ENCODE measurements at regions not wholly inside any gene's neighbourhood (a gene's known extent, or its start where the extent isn't known, plus 50 kb on each side); places are given as distances from the start of the nearest gene placed in this dataset.

DNA sequence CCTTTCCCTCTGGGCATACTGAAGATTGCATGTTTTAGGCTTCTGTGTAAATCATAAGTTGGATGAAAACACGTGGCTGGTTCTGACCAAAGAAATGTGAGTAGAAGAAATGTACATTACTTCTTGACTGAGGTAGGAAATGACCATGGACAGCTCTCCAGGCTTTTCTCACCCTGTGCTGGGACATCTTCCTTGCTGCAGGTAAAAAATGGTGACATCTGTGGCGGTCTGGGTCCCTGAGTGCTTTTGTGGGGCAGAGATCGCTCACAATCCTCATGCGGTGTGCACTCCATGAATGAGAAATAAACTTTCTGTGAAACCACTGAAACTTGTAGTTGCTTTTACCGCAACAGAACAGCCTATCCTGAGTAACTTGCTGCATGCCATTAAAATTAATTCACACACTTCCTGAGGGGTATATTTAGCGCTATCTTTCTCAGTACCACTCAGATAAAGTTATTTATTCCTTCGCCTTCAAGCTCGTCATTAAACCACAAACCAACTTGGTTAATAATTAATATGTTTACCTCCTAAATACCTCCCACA, 730.4 kb downstream of the EFNA5 start:
- 89 to 92% methylated on average over 8 of the region's 8 CpGs for WGBS, 2 donors
- Histone ChIP-seq H3K4me1 (no peaks in the 10 kb centered on the region), H3K27ac (no peak overlapping the region), H3K4me3 (no peak overlapping the region), H3K36me3 (no peaks in the 10 kb centered on the region), H3K27me3 (no peaks in the 10 kb centered on the region), H3K9me3 (no peaks in the 10 kb centered on the region)
- no peak for DNase-seq
- intact Hi-C loops (cut with DNase I): no loop called here
- no peak for TF ChIP-seq EP300 (IDR thresholded peaks at IDR 0.05)
- TF ChIP-seq, protein P1, sequence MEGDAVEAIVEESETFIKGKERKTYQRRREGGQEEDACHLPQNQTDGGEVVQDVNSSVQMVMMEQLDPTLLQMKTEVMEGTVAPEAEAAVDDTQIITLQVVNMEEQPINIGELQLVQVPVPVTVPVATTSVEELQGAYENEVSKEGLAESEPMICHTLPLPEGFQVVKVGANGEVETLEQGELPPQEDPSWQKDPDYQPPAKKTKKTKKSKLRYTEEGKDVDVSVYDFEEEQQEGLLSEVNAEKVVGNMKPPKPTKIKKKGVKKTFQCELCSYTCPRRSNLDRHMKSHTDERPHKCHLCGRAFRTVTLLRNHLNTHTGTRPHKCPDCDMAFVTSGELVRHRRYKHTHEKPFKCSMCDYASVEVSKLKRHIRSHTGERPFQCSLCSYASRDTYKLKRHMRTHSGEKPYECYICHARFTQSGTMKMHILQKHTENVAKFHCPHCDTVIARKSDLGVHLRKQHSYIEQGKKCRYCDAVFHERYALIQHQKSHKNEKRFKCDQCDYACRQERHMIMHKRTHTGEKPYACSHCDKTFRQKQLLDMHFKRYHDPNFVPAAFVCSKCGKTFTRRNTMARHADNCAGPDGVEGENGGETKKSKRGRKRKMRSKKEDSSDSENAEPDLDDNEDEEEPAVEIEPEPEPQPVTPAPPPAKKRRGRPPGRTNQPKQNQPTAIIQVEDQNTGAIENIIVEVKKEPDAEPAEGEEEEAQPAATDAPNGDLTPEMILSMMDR (IDR thresholded peaks at IDR 0.05): no peak
- no peak for TF ChIP-seq POLR2A (IDR thresholded peaks at IDR 0.05)
- TF ChIP-seq POLR2AphosphoS5 (IDR thresholded peaks at IDR 0.05): no peak

DNA sequence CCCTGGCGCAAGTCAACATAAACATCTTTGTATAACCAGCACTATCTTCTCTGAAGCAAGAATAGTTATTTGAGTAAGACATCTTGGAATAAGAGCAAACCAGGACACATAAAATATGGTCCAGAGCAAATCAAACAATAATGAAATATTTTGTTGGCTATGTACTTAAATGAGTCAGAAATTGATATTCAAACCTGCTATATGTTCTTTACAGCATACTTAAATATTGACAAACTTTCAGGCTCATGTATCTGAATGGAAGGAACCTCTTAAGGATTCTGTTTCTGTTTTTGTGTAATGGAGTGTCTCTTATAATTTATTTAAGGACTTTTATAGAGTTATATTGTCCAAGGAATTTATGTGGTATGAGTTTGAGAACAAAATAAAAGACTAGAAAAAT, 747.3 kb downstream of the EFNA5 start:
- Histone ChIP-seq H3K27me3 (no peaks in the 10 kb centered on the region), H3K36me3 (no peaks in the 10 kb centered on the region), H3K27ac (no peak overlapping the region), H3K9me3 (no peaks in the 10 kb centered on the region), H3K4me1 (no peaks in the 10 kb centered on the region), H3K4me3 (no peak overlapping the region)
- DNase-seq: no peak
- intact Hi-C loops (cut with DNase I): no loop called here
- TF ChIP-seq POLR2A (IDR thresholded peaks at IDR 0.05) (no peak), POLR2AphosphoS5 (IDR thresholded peaks at IDR 0.05) (no peak), EP300 (IDR thresholded peaks at IDR 0.05) (no peak)
- TF ChIP-seq, protein P1 (IDR thresholded peaks at IDR 0.05): no peak
- 93 to 94% methylated on average over 1 of the region's 1 CpG for WGBS, 2 donors

DNA sequence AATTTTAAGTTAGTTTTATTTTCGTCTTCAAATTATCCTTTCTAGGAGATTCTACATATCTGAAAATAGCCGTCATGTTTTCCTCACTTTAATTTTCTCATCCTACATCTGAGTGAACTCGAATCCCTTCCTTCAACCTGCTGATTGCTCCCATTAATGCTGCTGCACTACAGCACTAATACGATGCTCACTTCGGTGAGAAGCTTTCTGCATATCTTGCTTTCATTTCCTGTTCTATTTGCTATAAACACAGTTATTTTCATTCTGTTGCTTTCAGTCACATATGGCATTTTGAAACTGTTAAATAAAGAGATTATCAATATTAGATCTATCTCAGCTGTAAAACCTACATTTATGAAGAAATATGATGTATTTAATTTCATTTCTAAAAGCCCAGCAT, 749.2 kb downstream of the EFNA5 start:
- Histone ChIP-seq H3K9me3 (no peaks in the 10 kb centered on the region), H3K36me3 (no peaks in the 10 kb centered on the region), H3K4me1 (no peaks in the 10 kb centered on the region), H3K27me3 (no peaks in the 10 kb centered on the region), H3K4me3 (no peak overlapping the region), H3K27ac (no peak overlapping the region)
- no peak for TF ChIP-seq POLR2A (IDR thresholded peaks at IDR 0.05)
- TF ChIP-seq, protein P1 (IDR thresholded peaks at IDR 0.05): no peak
- no peak for TF ChIP-seq EP300 (IDR thresholded peaks at IDR 0.05)
- no peak for TF ChIP-seq POLR2AphosphoS5 (IDR thresholded peaks at IDR 0.05)
- intact Hi-C loops (cut with DNase I): no loop called here
- WGBS, 2 donors: 83 to 85% methylated on average over 5 of the region's 5 CpGs
- DNase-seq: no peak

DNA sequence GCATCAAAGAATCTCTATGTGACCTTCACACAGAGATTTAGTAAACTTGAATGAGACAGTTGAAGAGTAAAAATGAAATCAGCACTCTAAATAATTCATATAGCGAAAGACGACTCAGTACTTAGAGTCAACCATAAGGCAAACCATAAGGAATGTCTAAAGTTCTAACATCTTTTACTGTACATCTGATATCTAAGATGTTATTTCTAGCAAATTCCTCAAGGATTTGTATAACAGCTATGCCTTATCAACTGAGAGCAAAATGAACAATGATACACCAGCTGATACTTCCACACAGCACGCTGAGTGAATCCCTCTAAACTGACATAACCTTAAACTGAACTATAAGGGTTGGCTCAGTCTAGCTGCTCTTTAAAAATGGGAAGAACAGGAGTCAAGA, 760.3 kb downstream of the EFNA5 start:
- WGBS, 2 donors: 84 to 93% methylated on average over 3 of the region's 3 CpGs
- TF ChIP-seq POLR2AphosphoS5 (IDR thresholded peaks at IDR 0.05): no peak
- TF ChIP-seq, protein P1 (IDR thresholded peaks at IDR 0.05): no peak
- no peak for TF ChIP-seq EP300 (IDR thresholded peaks at IDR 0.05)
- no peak for TF ChIP-seq POLR2A (IDR thresholded peaks at IDR 0.05)
- H3K4me3 ChIP-seq: no peak overlapping the region
- intact Hi-C loops (cut with DNase I): no loop called here
- H3K27me3 ChIP-seq: no peaks in the 10 kb centered on the region
- no peak overlapping the region for H3K27ac ChIP-seq
- H3K36me3 ChIP-seq: no peaks in the 10 kb centered on the region
- H3K9me3 ChIP-seq: no peaks in the 10 kb centered on the region
- H3K4me1 ChIP-seq: no peaks in the 10 kb centered on the region
- no peak for DNase-seq

DNA sequence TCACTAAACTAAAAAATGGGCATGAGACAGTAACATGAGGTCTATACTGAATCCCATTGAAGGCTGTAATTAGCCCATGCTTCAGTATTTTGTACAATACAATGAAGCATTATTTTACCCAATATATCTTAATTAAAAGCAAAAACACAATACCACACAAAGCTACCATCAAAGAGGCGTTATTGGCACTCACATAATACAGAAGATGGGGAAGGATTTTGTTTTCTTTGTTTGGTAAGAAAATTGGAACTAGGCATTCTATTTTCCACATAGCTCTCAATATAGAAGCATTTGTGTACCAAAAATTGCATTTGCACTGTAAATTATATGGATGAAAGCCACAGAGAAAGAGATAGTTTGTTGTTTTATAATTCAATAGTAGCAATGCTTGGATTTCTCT, 761.0 kb downstream of the EFNA5 start:
- Histone ChIP-seq H3K36me3 (no peaks in the 10 kb centered on the region), H3K4me3 (no peak overlapping the region), H3K27me3 (no peaks in the 10 kb centered on the region), H3K4me1 (no peaks in the 10 kb centered on the region), H3K27ac (no peak overlapping the region), H3K9me3 (no peaks in the 10 kb centered on the region)
- TF ChIP-seq, protein P1 (IDR thresholded peaks at IDR 0.05): no peak
- TF ChIP-seq POLR2AphosphoS5 (IDR thresholded peaks at IDR 0.05) (no peak), POLR2A (IDR thresholded peaks at IDR 0.05) (no peak), EP300 (IDR thresholded peaks at IDR 0.05) (no peak)
- DNase-seq: no peak
- WGBS, 2 donors: 92 to 93% methylated on average over 1 of the region's 1 CpG
- intact Hi-C loops (cut with DNase I): no loop called here

Data from sigmoid colon (tissue), 6 donors.